Urinary bladder (tissue), 3 donors: ENCODE measurements at regions not wholly inside any gene's neighbourhood (a gene's known extent, or its start where the extent isn't known, plus 50 kb on each side); places are given as distances from the start of the nearest gene placed in this dataset.

Experiments
- DNase-seq: peaks from one replicate; pipeline ENCODE4 v3.0.0-alpha.2; 2015; ENCODE audit errors: extremely low spot score
- H3K27ac ChIP-seq: one replicate; pipeline ENCODE4 v1.5.1; 2013; ENCODE audit warnings: low read depth, mild to moderate bottlenecking, moderate library complexity
- H3K36me3 ChIP-seq: one replicate; pipeline ENCODE4 v1.6.1; 2013; ENCODE audit warnings: mild to moderate bottlenecking, moderate library complexity; ENCODE audit not compliant: insufficient read depth
- H3K4me1 ChIP-seq: one replicate; pipeline ENCODE4 v1.6.1; 2013; ENCODE audit warnings: mild to moderate bottlenecking, moderate library complexity; ENCODE audit not compliant: insufficient read depth
- H3K4me3 ChIP-seq: one replicate; pipeline ENCODE4 v1.5.1; 2013; ENCODE audit warnings: low read depth, low read length
- WGBS: extraction: QIAGEN DNeasy Blood & Tissue Kit; methylation state at CpG from one replicate; pipeline ENCODE4 v1.1.7; 2013; 5-methylcytosine and 5-hydroxymethylcytosine counted together
- donor health status: healthy with polysubstance abuse.
- donor health status: healthy.

- 94% methylated on average over 1 of the region's 1 CpG for WGBS
- no peak overlapping the region for H3K4me3 ChIP-seq
- H3K36me3 ChIP-seq, result no peaks in the 10 kb centered on the region
- no peak for DNase-seq
- H3K27ac ChIP-seq, result no peak overlapping the region
- H3K4me1 ChIP-seq, result no peaks in the 10 kb centered on the region
Measured at GRCh38 chr14:38850664-38851063, 252.4 kb downstream of the SEC23A start.

- 63% methylated on average over 2 of the region's 2 CpGs for WGBS
- Histone ChIP-seq H3K27ac (no peak overlapping the region), H3K4me1 (no peaks in the 10 kb centered on the region), H3K36me3 (no peaks in the 10 kb centered on the region), H3K4me3 (no peak overlapping the region)
- DNase-seq, result no peak
Measured at GRCh38 chr14:38848243-38848935, 254.6 kb downstream of the SEC23A start.

- H3K36me3 ChIP-seq, result no peaks in the 10 kb centered on the region
- H3K27ac ChIP-seq, result no peak overlapping the region
- no peak for DNase-seq
- H3K4me3 ChIP-seq, result no peak overlapping the region
- WGBS, result 56% methylated on average over 3 of the region's 3 CpGs
- no peaks in the 10 kb centered on the region for H3K4me1 ChIP-seq
Measured at GRCh38 chr14:38847161-38847560, 255.9 kb downstream of the SEC23A start.

- WGBS, result 52% methylated on average over 3 of the region's 3 CpGs
- H3K4me1 ChIP-seq, result no peaks in the 10 kb centered on the region
- peak; percentile 8 for DNase-seq
- no peak overlapping the region for H3K27ac ChIP-seq
- H3K36me3 ChIP-seq, result no peaks in the 10 kb centered on the region
- H3K4me3 ChIP-seq, result no peak overlapping the region
Measured at GRCh38 chr14:38839694-38840365, 263.2 kb downstream of the SEC23A start.

GRCh38 chr14:38838979-38839323, 264.1 kb downstream of the SEC23A start:
- H3K4me3 ChIP-seq, result no peak overlapping the region
- 84% methylated on average over 8 of the region's 8 CpGs for WGBS
- H3K36me3 ChIP-seq, result no peaks in the 10 kb centered on the region
- DNase-seq, result no peak
- H3K4me1 ChIP-seq, result no peaks in the 10 kb centered on the region
- no peak overlapping the region for H3K27ac ChIP-seq

- DNase-seq, result no peak
- no peak overlapping the region for H3K4me3 ChIP-seq
- H3K4me1 ChIP-seq, result no peaks in the 10 kb centered on the region
- no peak overlapping the region for H3K27ac ChIP-seq
- no peaks in the 10 kb centered on the region for H3K36me3 ChIP-seq
- 88% methylated on average over 27 of the region's 27 CpGs for WGBS
Measured at GRCh38 chr14:38838049-38838978, 264.7 kb downstream of the SEC23A start.

GRCh38 chr14:38837343-38838048, 265.5 kb downstream of the SEC23A start:
- WGBS, result 84% methylated on average over 17 of the region's 17 CpGs

GRCh38 chr14:38836539-38836938, 266.5 kb downstream of the SEC23A start:
- WGBS, result 94% methylated on average over 7 of the region's 7 CpGs

More at GRCh38 chr14:38837343-38838048, 265.5 kb downstream of the SEC23A start:
- H3K4me1 ChIP-seq, result no peaks in the 10 kb centered on the region
- no peak overlapping the region for H3K4me3 ChIP-seq
- DNase-seq, result no peak
- H3K27ac ChIP-seq, result no peak overlapping the region
- H3K36me3 ChIP-seq, result no peaks in the 10 kb centered on the region

GRCh38 chr14:38835874-38836273, 267.2 kb downstream of the SEC23A start:
- 94% methylated on average over 18 of the region's 18 CpGs for WGBS
- Histone ChIP-seq H3K36me3 (no peaks in the 10 kb centered on the region), H3K27ac (no peak overlapping the region), H3K4me3 (no peak overlapping the region), H3K4me1 (no peaks in the 10 kb centered on the region)
- no peak for DNase-seq

More at GRCh38 chr14:38836539-38836938, 266.5 kb downstream of the SEC23A start:
- H3K4me1 ChIP-seq, result no peaks in the 10 kb centered on the region
- no peak overlapping the region for H3K27ac ChIP-seq
- H3K4me3 ChIP-seq, result no peak overlapping the region
- H3K36me3 ChIP-seq, result no peaks in the 10 kb centered on the region
- DNase-seq, result no peak

GRCh38 chr14:38828183-38828827, 274.7 kb downstream of the SEC23A start:
- WGBS, result 77% methylated on average over 5 of the region's 5 CpGs
- no peak for DNase-seq
- Histone ChIP-seq H3K4me1 (no peaks in the 10 kb centered on the region), H3K36me3 (no peaks in the 10 kb centered on the region), H3K4me3 (no peak overlapping the region), H3K27ac (no peak overlapping the region)

GRCh38 chr14:38824706-38825105, 278.3 kb downstream of the SEC23A start:
- H3K4me1 ChIP-seq, result no peaks in the 10 kb centered on the region
- H3K27ac ChIP-seq, result no peak overlapping the region
- DNase-seq, result no peak
- no peaks in the 10 kb centered on the region for H3K36me3 ChIP-seq
- no peak overlapping the region for H3K4me3 ChIP-seq
- WGBS, result 82% methylated on average over 2 of the region's 2 CpGs

GRCh38 chr14:38818555-38818954, 284.5 kb downstream of the SEC23A start:
- Histone ChIP-seq H3K27ac (no peak overlapping the region), H3K4me3 (no peak overlapping the region), H3K4me1 (no peaks in the 10 kb centered on the region), H3K36me3 (no peaks in the 10 kb centered on the region)
- 95% methylated on average over 1 of the region's 1 CpG for WGBS
- no peak for DNase-seq
